Karpas-422 (cell line): ENCODE measurements at regions not wholly inside any gene's neighbourhood (a gene's known extent, or its start where the extent isn't known, plus 50 kb on each side); places are given as distances from the start of the nearest gene placed in this dataset.
A peak's percentile ranks its signal among the peaks of the same experiment; 100 is the strongest.

ENCODE experiments used
- DNase-seq: peaks from one replicate; pipeline ENCODE4 v3.0.0-alpha.2; 2015
- H2AFZ ChIP-seq: fragments of 200-600 bp; sonication (generic); 2 replicates; pipeline ENCODE4 v1.6.1; 2014; ENCODE audit warnings: antibody characterized with exemption, low read length, mixed read lengths
- H3K27ac ChIP-seq: fragments of 200-600 bp; sonication (generic); 2 replicates; pipeline ENCODE4 v1.5.1; 2014; ENCODE audit warnings: mild to moderate bottlenecking, low read length, moderate library complexity
- H3K27me3 ChIP-seq: fragments of 200-600 bp; sonication (generic); 2 replicates; pipeline ENCODE4 v1.6.1; 2014; ENCODE audit warnings: low read length, mixed read lengths
- H3K36me3 ChIP-seq: fragments of 200-600 bp; sonication (generic); 2 replicates; pipeline ENCODE4 v1.6.1; 2014; ENCODE audit warnings: low read length, mixed read lengths; ENCODE audit not compliant: insufficient read depth
- H3K4me1 ChIP-seq: fragments of 200-600 bp; sonication (generic); 2 replicates; pipeline ENCODE4 v1.6.1; 2014; ENCODE audit warnings: mild to moderate bottlenecking, low read length, mixed read lengths
- H3K4me2 ChIP-seq: fragments of 200-600 bp; sonication (generic); 2 replicates; pipeline ENCODE4 v1.6.1; 2014; ENCODE audit warnings: low read length, low read depth, mild to moderate bottlenecking; ENCODE audit not compliant: poor library complexity, severe bottlenecking
- H3K4me3 ChIP-seq: fragments of 200-600 bp; sonication (generic); 2 replicates; pipeline ENCODE4 v1.5.1; 2014; ENCODE audit warnings: mild to moderate bottlenecking, antibody characterized with exemption, low read length, mixed read lengths
- H3K79me2 ChIP-seq: fragments of 200-600 bp; sonication (generic); 2 replicates; pipeline ENCODE4 v1.6.1; 2014; ENCODE audit warnings: mild to moderate bottlenecking, low read length, mixed read lengths
- H3K9ac ChIP-seq: fragments of 200-600 bp; sonication (generic); 2 replicates; pipeline ENCODE4 v1.6.0; 2014; ENCODE audit warnings: low read length
- H3K9me2 ChIP-seq: fragments of 200-600 bp; sonication (generic), shearing (Covaris generic); replicated peaks from 2 replicates; pipeline ENCODE4 v1.6.0; 2014; ENCODE audit warnings: mild to moderate bottlenecking, low read length, moderate library complexity; ENCODE audit not compliant: insufficient read depth
- H3K9me3 ChIP-seq: fragments of 300-700, 200-600 bp; sonication (generic); 2 replicates; pipeline ENCODE4 v1.6.1; 2014; ENCODE audit warnings: low read length, mixed read lengths
- H4K20me1 ChIP-seq: fragments of 200-600 bp; sonication (generic); 2 replicates; pipeline ENCODE4 v1.6.1; 2014; ENCODE audit warnings: mild to moderate bottlenecking, antibody characterized with exemption, low read length, low read depth; ENCODE audit not compliant: insufficient read depth

GRCh38 chr15:70488941-70489848 is 274.2 kb downstream of the UACA start:
- Histone ChIP-seq H3K27me3 (no peaks in the 10 kb centered on the region), H3K79me2 (no peaks in the 10 kb centered on the region), H3K4me1 (peaks cover 34% of the 10 kb centered on the region), H4K20me1 (0 out of 2 replicates have a peak, but pooled peaks cover 4% of the 10 kb centered on the region), H3K9me2 (no peaks in the 10 kb centered on the region), H3K4me3 (no peak overlapping the region), H3K27ac (no peak overlapping the region), H3K9ac (no peak overlapping the region), H3K36me3 (no peaks in the 10 kb centered on the region), H3K9me3 (no peaks in the 10 kb centered on the region), H3K4me2 (no peak overlapping the region), H2AFZ (no peak overlapping the region)
- DNase-seq: no peak

- no peak overlapping the region for H3K4me3 ChIP-seq
- H3K27ac ChIP-seq: no peak overlapping the region
- H3K27me3 ChIP-seq: no peaks in the 10 kb centered on the region
- peaks cover 33% of the 10 kb centered on the region for H3K4me1 ChIP-seq
- H3K4me2 ChIP-seq: no peak overlapping the region
- no peaks in the 10 kb centered on the region for H4K20me1 ChIP-seq
- no peak overlapping the region for H2AFZ ChIP-seq
- no peaks in the 10 kb centered on the region for H3K9me2 ChIP-seq
- H3K36me3 ChIP-seq: no peaks in the 10 kb centered on the region
- peak; percentile 88 for DNase-seq
- no peak overlapping the region for H3K9ac ChIP-seq
- no peaks in the 10 kb centered on the region for H3K79me2 ChIP-seq
- no peaks in the 10 kb centered on the region for H3K9me3 ChIP-seq
Observed at GRCh38 chr15:70488002-70488605, 275.3 kb downstream of the UACA start.

- Histone ChIP-seq H3K27me3 (no peaks in the 10 kb centered on the region), H3K9me3 (no peaks in the 10 kb centered on the region), H3K27ac (no peak overlapping the region), H3K9me2 (no peaks in the 10 kb centered on the region), H3K4me3 (no peak overlapping the region), H3K4me2 (no peak overlapping the region), H2AFZ (no peak overlapping the region), H3K79me2 (no peaks in the 10 kb centered on the region), H3K4me1 (peaks cover 26% of the 10 kb centered on the region), H3K9ac (no peak overlapping the region), H4K20me1 (no peaks in the 10 kb centered on the region), H3K36me3 (no peaks in the 10 kb centered on the region)
- DNase-seq: no peak
Observed at GRCh38 chr15:70487387-70487740, 276.0 kb downstream of the UACA start.

GRCh38 chr15:70486451-70487386 is 276.6 kb downstream of the UACA start:
- no peaks in the 10 kb centered on the region for H3K36me3 ChIP-seq
- no peak overlapping the region for H2AFZ ChIP-seq
- H3K27me3 ChIP-seq: no peaks in the 10 kb centered on the region
- H3K9ac ChIP-seq: no peak overlapping the region
- no peak for DNase-seq
- no peak overlapping the region for H3K27ac ChIP-seq
- no peaks in the 10 kb centered on the region for H4K20me1 ChIP-seq
- no peak overlapping the region for H3K4me3 ChIP-seq
- H3K9me2 ChIP-seq: no peaks in the 10 kb centered on the region
- H3K79me2 ChIP-seq: no peaks in the 10 kb centered on the region
- H3K9me3 ChIP-seq: no peaks in the 10 kb centered on the region
- H3K4me1 ChIP-seq: peaks cover 20% of the 10 kb centered on the region
- H3K4me2 ChIP-seq: no peak overlapping the region

GRCh38 chr15:70486012-70486411 is 277.3 kb downstream of the UACA start:
- Histone ChIP-seq H3K27me3 (no peaks in the 10 kb centered on the region), H3K9ac (no peak overlapping the region), H3K9me2 (no peaks in the 10 kb centered on the region), H3K9me3 (no peaks in the 10 kb centered on the region), H3K4me2 (no peak overlapping the region), H3K27ac (no peak overlapping the region), H3K79me2 (no peaks in the 10 kb centered on the region), H2AFZ (no peak overlapping the region), H3K4me3 (no peak overlapping the region), H4K20me1 (no peaks in the 10 kb centered on the region), H3K4me1 (peaks cover 12% of the 10 kb centered on the region), H3K36me3 (no peaks in the 10 kb centered on the region)
- DNase-seq: no peak

GRCh38 chr15:70484993-70485392 is 278.4 kb downstream of the UACA start:
- Histone ChIP-seq H3K27ac (no peak overlapping the region), H3K9ac (no peak overlapping the region), H4K20me1 (no peaks in the 10 kb centered on the region), H3K27me3 (no peaks in the 10 kb centered on the region), H3K79me2 (no peaks in the 10 kb centered on the region), H3K9me2 (no peaks in the 10 kb centered on the region), H3K4me3 (no peak overlapping the region), H3K36me3 (no peaks in the 10 kb centered on the region), H2AFZ (no peak overlapping the region), H3K4me1 (peaks cover 11% of the 10 kb centered on the region), H3K4me2 (no peak overlapping the region), H3K9me3 (no peaks in the 10 kb centered on the region)
- no peak for DNase-seq

GRCh38 chr15:70483513-70483912 is 279.8 kb downstream of the UACA start:
- no peak for DNase-seq
- no peak overlapping the region for H3K27ac ChIP-seq
- H3K9me2 ChIP-seq: no peaks in the 10 kb centered on the region
- H2AFZ ChIP-seq: no peak overlapping the region
- no peak overlapping the region for H3K4me2 ChIP-seq
- peaks cover 16% of the 10 kb centered on the region for H3K4me1 ChIP-seq
- H3K36me3 ChIP-seq: no peaks in the 10 kb centered on the region
- no peaks in the 10 kb centered on the region for H3K9me3 ChIP-seq
- no peaks in the 10 kb centered on the region for H3K79me2 ChIP-seq
- H3K27me3 ChIP-seq: no peaks in the 10 kb centered on the region
- no peak overlapping the region for H3K9ac ChIP-seq
- H3K4me3 ChIP-seq: no peak overlapping the region
- H4K20me1 ChIP-seq: no peaks in the 10 kb centered on the region
